HepG2 (cell line): ENCODE measurements at regions not wholly inside any gene's neighbourhood (a gene's known extent, or its start where the extent isn't known, plus 50 kb on each side); places are given as distances from the start of the nearest gene placed in this dataset.

ENCODE experiments used
- ATF7 ChIP-seq, 2 experiments: fragments of 450-650 bp in 1 of 2; sonication (generic) in 1 of 2; formaldehyde crosslinking in 1 of 2; IDR thresholded peaks; 2 replicates each; pipeline versions ENCODE4 v1.4.0 to v1.6.1; 2016 to 2020; ENCODE audit warnings: antibody characterized with exemption in 1 of 2, mild to moderate bottlenecking in 1 of 2, missing genetic modification reagents in 1 of 2
- CSRNP1 ChIP-seq: sonication (generic); formaldehyde crosslinking; IDR thresholded peaks from 2 replicates; pipeline ENCODE4 v1.8.1; 2023; ENCODE audit warnings: mild to moderate bottlenecking, missing genetic modification reagents
- FOXP1 ChIP-seq, 2 experiments: fragments of 450-650 bp in 1 of 2; IDR thresholded peaks; 2 replicates each; pipeline ENCODE4 v1.6.1; 2017 to 2018; ENCODE audit warnings: antibody characterized with exemption in 1 of 2
- GABPB1 ChIP-seq: IDR thresholded peaks from 2 replicates; pipeline ENCODE4 v1.6.1; 2016; ENCODE audit warnings: mild to moderate bottlenecking, missing genetic modification reagents, moderate library complexity, missing compliant biosample characterization
- GFI1 ChIP-seq: sonication (generic); formaldehyde crosslinking; IDR thresholded peaks from 2 replicates; pipeline ENCODE4 v1.5.0; 2020; ENCODE audit warnings: missing genetic modification reagents, mild to moderate bottlenecking, borderline replicate concordance
- HNRNPL ChIP-seq: fragments of 200-400 bp; formaldehyde crosslinking; IDR thresholded peaks from 2 replicates; pipeline ENCODE4 v1.6.1; 2017; ENCODE audit warnings: mild to moderate bottlenecking, low read depth, low read length
- JDP2 ChIP-seq: sonication (generic); formaldehyde crosslinking; IDR thresholded peaks from 2 replicates; pipeline ENCODE4 v1.8.1; 2022; ENCODE audit warnings: missing genetic modification reagents, borderline replicate concordance
- JUND ChIP-seq: sonication (generic); formaldehyde crosslinking; IDR thresholded peaks from 2 replicates; pipeline ENCODE4 v1.8.0; 2022; ENCODE audit warnings: mild to moderate bottlenecking, missing genetic modification reagents
- KLF15 ChIP-seq: sonication (generic); formaldehyde crosslinking; IDR thresholded peaks from 2 replicates; pipeline ENCODE4 v1.8.1; 2023; ENCODE audit warnings: borderline replicate concordance, mild to moderate bottlenecking, inconsistent platforms, missing genetic modification reagents, mixed read lengths
- MXI1 ChIP-seq: IDR thresholded peaks from 3 replicates; pipeline ENCODE4 v1.6.1; 2012; ENCODE audit warnings: low read depth, low read length, inconsistent platforms, borderline replicate concordance
- RARG ChIP-seq: sonication (generic); formaldehyde crosslinking; IDR thresholded peaks from 2 replicates; pipeline ENCODE4 v1.4.0; 2020; ENCODE audit warnings: low read depth, mild to moderate bottlenecking, missing genetic modification reagents
- RBFOX2 ChIP-seq: fragments of 200-400 bp; formaldehyde crosslinking; IDR thresholded peaks from 2 replicates; pipeline ENCODE4 v1.6.1; 2017; ENCODE audit warnings: low read depth, mild to moderate bottlenecking, low read length
- TRIM22 ChIP-seq: fragments of 450-650 bp; IDR thresholded peaks from 2 replicates; pipeline ENCODE4 v1.6.1; 2017
- UBTF ChIP-seq: sonication (generic); formaldehyde crosslinking; IDR thresholded peaks from 2 replicates; pipeline ENCODE4 v1.4.0; 2020; ENCODE audit warnings: mild to moderate bottlenecking, missing genetic modification reagents
- ZBTB10 ChIP-seq: sonication (generic); formaldehyde crosslinking; IDR thresholded peaks from 2 replicates; pipeline ENCODE4 v1.4.0; 2020; ENCODE audit warnings: missing genetic modification reagents, borderline replicate concordance
- ZBTB26 ChIP-seq: IDR thresholded peaks from 2 replicates; pipeline ENCODE4 v1.6.1; 2016; ENCODE audit warnings: missing compliant biosample characterization, missing genetic modification reagents, borderline replicate concordance
- ZNF550 ChIP-seq: sonication (generic); formaldehyde crosslinking; IDR thresholded peaks from 2 replicates; pipeline ENCODE4 v1.4.0; 2020; ENCODE audit warnings: mild to moderate bottlenecking, missing genetic modification reagents, borderline replicate concordance

GRCh38 chr6:26205625-26206574, 118.7 kb downstream of the HFE start (continued):
- TF ChIP-seq UBTF (CRISPR knock-in tag): no peak
- no peak for TF ChIP-seq GABPB1 (CRISPR knock-in tag)
- no peak for TF ChIP-seq FOXP1 (IDR thresholded peaks at IDR 0.05)
- TF ChIP-seq FOXP1 (CRISPR knock-in tag; IDR thresholded peaks at IDR 0.05): no peak
- 0 out of 2 replicates have a peak, but pooled peaks have one; percentile 36 for TF ChIP-seq GFI1
- TF ChIP-seq ZBTB26: no peak
- TF ChIP-seq ZNF550 (CRISPR knock-in tag): no peak
- TF ChIP-seq ATF7 (IDR thresholded peaks at IDR 0.05): peak; percentile 73
- TF ChIP-seq ATF7 (CRISPR knock-in tag; IDR thresholded peaks at IDR 0.05): no peak
- TF ChIP-seq TRIM22: no peak
- TF ChIP-seq ZBTB10: no peak
- no peak for TF ChIP-seq HNRNPL
- no peak for TF ChIP-seq KLF15 (CRISPR knock-in tag)
- peak; percentile 75 for TF ChIP-seq RBFOX2
- TF ChIP-seq MXI1: no peak
- TF ChIP-seq CSRNP1 (CRISPR knock-in tag): no peak
- no peak for TF ChIP-seq RARG (CRISPR knock-in tag)
- TF ChIP-seq JUND (CRISPR knock-in tag): no peak
- no peak for TF ChIP-seq JDP2 (CRISPR knock-in tag)
